ENCODE measurements at regions not wholly inside any gene's neighbourhood (a gene's known extent, or its start where the extent isn't known, plus 50 kb on each side); places are given as distances from the start of the nearest gene placed in this dataset.

DNA sequence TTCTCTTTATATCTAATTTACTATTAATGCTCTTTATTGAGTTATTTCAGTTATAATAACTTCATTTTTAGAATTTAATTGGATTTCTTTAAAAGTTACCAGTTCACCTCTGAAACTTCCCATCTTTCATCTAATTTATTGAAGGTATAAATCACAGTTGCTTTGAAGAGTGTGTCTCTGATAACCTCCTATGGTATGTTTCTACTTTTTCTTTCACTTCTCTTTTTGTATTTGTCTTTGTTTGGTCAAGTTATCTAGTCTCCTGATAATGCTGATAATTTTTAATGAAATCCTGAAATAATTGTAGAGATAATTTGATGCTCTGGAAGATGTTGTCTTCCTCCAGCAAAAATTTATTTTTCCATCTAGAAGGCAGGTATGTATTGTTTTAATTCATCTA is 141.6 kb upstream of the NPY2R start:
- in situ Hi-C loops (cut with MboI), result no loop called here
- no peak for TF ChIP-seq EZH2phosphoT487 (IDR thresholded peaks at IDR 0.05; ENCODE audit: insufficient read depth, low read depth)
- TF ChIP-seq EZH2 (IDR thresholded peaks at IDR 0.05; ENCODE audit: insufficient read depth, poor library complexity, severe bottlenecking), result no peak

DNA sequence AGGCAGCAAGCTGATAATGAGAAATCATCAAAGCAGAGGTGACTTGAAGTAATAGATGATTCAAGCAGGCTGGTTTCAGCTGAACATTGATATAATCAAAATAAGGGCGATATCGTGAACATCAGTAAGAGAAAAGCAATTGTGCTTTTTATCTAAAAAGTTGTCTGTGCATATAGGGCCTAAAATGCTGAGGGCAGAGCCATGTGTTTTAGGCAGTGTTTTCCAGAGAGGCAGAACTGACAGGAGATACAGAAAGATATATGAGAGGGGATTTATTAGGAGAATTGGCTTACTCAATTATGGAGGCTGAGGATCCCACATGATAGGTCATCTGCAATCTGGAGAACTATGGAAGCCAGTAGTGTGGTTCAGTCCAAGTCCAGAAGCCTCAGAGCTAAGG is 136.5 kb upstream of the NPY2R start:
- Histone ChIP-seq H3K27me3 (replicated peaks; ENCODE audit: insufficient read depth) (no peaks in the 10 kb centered on the region), H3K4me1 (ENCODE audit: insufficient read depth) (no peaks in the 10 kb centered on the region), H3K4me3 (no peak overlapping the region), H4K20me1 (ENCODE audit: insufficient read depth) (no peaks in the 10 kb centered on the region), H3K27ac (no peak overlapping the region), H3F3A (ENCODE audit: insufficient read depth) (no peaks in the 10 kb centered on the region), H3K9ac (no peak overlapping the region), H3K4me2 (ENCODE audit: unreplicated experiment) (no peak overlapping the region), H2AFZ (no peak overlapping the region), H3K9me2 (ENCODE audit: insufficient read depth) (no peaks in the 10 kb centered on the region), H3K36me3 (ENCODE audit: low read depth) (no peaks in the 10 kb centered on the region), H3K79me2 (ENCODE audit: insufficient read depth) (no peaks in the 10 kb centered on the region), H3K9me3 (ENCODE audit: low read depth) (no peaks in the 10 kb centered on the region)
- TF ChIP-seq EZH2 (IDR thresholded peaks at IDR 0.05; ENCODE audit: insufficient read depth, poor library complexity, severe bottlenecking), result no peak
- no peak for TF ChIP-seq EZH2phosphoT487 (IDR thresholded peaks at IDR 0.05; ENCODE audit: insufficient read depth, low read depth)
- 19 to 27% methylated on average over 2 of the region's 2 CpGs for WGBS, 2 experiments (ENCODE audit: low coverage in 1 of 2, low lambda C conversion rate in 2 of 2, missing lambda C conversion rate in 2 of 2)
- in situ Hi-C loops (cut with MboI), result no loop called here
- no peak for DNase-seq

More for the DNA sequence above, 141.6 kb upstream of the NPY2R start:
- H3K9ac ChIP-seq, result no peak overlapping the region
- H3K4me3 ChIP-seq, result no peak overlapping the region
- H3K4me1 ChIP-seq (ENCODE audit: insufficient read depth), result no peaks in the 10 kb centered on the region
- no peaks in the 10 kb centered on the region for H3F3A ChIP-seq (ENCODE audit: insufficient read depth)
- H4K20me1 ChIP-seq (ENCODE audit: insufficient read depth), result no peaks in the 10 kb centered on the region
- H2AFZ ChIP-seq, result no peak overlapping the region
- H3K4me2 ChIP-seq (ENCODE audit: unreplicated experiment), result no peak overlapping the region
- no peaks in the 10 kb centered on the region for H3K27me3 ChIP-seq (replicated peaks; ENCODE audit: insufficient read depth)
- no peaks in the 10 kb centered on the region for H3K36me3 ChIP-seq (ENCODE audit: low read depth)
- H3K79me2 ChIP-seq (ENCODE audit: insufficient read depth), result no peaks in the 10 kb centered on the region
- DNase-seq, result no peak
- no peaks in the 10 kb centered on the region for H3K9me3 ChIP-seq (ENCODE audit: low read depth)
- no peaks in the 10 kb centered on the region for H3K9me2 ChIP-seq (ENCODE audit: insufficient read depth)
- no peak overlapping the region for H3K27ac ChIP-seq

DNA sequence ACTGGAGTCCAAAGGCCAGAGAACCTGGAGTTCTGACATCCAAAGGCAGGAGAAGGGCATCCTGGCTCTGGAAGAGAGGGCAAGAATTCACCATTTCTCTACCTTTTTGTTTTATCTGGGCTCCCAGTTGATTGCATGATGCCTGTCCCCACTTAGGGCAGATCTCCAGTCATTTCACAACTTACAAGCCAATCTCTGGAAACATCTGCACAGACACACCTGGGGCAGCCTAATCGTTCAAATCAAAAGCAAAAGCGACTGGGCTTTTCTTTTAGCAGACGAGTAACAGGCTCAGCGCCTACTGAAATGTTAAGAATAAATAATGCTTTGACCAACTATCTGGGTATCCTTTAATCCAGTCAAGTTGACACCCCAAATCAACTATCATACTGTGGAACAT is 136.0 kb upstream of the NPY2R start:
- DNase-seq, result no peak
- Histone ChIP-seq H3K4me3 (no peak overlapping the region), H3K27ac (no peak overlapping the region), H4K20me1 (ENCODE audit: insufficient read depth) (no peaks in the 10 kb centered on the region), H3K9me2 (ENCODE audit: insufficient read depth) (no peaks in the 10 kb centered on the region), H3K9me3 (ENCODE audit: low read depth) (no peaks in the 10 kb centered on the region), H2AFZ (no peak overlapping the region), H3K79me2 (ENCODE audit: insufficient read depth) (no peaks in the 10 kb centered on the region), H3K36me3 (ENCODE audit: low read depth) (no peaks in the 10 kb centered on the region), H3K4me1 (ENCODE audit: insufficient read depth) (no peaks in the 10 kb centered on the region), H3K4me2 (ENCODE audit: unreplicated experiment) (no peak overlapping the region), H3K9ac (no peak overlapping the region), H3K27me3 (replicated peaks; ENCODE audit: insufficient read depth) (no peaks in the 10 kb centered on the region), H3F3A (ENCODE audit: insufficient read depth) (no peaks in the 10 kb centered on the region)
- no peak for TF ChIP-seq EZH2 (IDR thresholded peaks at IDR 0.05; ENCODE audit: insufficient read depth, poor library complexity, severe bottlenecking)
- no peak for TF ChIP-seq EZH2phosphoT487 (IDR thresholded peaks at IDR 0.05; ENCODE audit: insufficient read depth, low read depth)
- in situ Hi-C loops (cut with MboI), result no loop called here
- WGBS, 2 experiments (ENCODE audit: low coverage in 1 of 2, low lambda C conversion rate in 2 of 2, missing lambda C conversion rate in 2 of 2), result 16 to 21% methylated on average over 4 of the region's 4 CpGs

DNA sequence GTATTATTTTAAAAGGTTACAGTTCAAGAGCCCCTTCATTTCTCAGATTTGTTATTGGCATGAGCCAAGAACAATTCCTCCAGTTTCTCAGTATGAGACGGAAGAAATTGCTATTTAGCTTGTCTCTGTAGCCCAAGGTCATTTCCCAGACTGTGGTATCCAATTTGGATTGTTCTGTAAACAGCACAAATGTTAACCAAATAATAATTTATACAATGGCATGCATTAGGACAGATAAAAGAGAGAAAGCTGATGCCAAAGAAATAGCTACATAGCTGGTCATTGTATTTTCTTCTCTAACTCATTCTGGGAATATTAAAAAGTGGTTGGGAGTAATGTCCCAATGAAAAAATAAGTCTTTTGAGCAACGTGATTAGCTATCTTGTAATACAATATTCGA is 134.6 kb upstream of the NPY2R start:
- H3K79me2 ChIP-seq (ENCODE audit: insufficient read depth), result no peaks in the 10 kb centered on the region
- no peak for DNase-seq
- in situ Hi-C loops (cut with MboI), result no loop called here

DNA sequence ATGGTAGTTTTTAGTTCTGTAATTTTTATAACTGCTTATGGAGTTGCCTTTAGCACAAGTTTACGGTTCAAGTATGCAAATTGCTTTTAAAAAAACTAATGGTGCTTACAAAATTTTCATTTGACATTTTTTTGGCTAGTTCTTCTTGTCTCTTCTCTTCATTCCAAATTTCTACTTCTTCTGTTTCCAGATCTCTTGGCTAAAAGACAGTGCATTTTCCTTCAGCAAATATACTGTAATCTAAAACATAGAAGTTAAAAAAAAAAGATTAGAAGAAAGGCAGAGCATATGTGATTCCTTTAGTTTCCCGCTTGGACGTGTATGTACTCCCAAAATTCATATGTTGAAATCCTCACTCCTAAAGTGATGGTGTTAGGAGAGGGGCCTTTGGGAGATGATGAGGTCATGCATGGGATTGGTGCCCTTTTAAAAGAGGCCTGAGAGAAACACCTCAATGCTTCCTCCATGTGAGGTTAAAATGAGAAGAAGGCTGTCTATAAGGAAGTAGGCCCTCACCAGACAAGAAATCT is 132.1 kb upstream of the NPY2R start:
- no peak overlapping the region for H3K4me3 ChIP-seq
- H3K9me3 ChIP-seq (ENCODE audit: low read depth), result no peaks in the 10 kb centered on the region
- DNase-seq, result no peak
- no peak for TF ChIP-seq EZH2 (IDR thresholded peaks at IDR 0.05; ENCODE audit: insufficient read depth, poor library complexity, severe bottlenecking)
- TF ChIP-seq EZH2phosphoT487 (IDR thresholded peaks at IDR 0.05; ENCODE audit: insufficient read depth, low read depth), result no peak
- H3K9me2 ChIP-seq (ENCODE audit: insufficient read depth), result no peaks in the 10 kb centered on the region
- in situ Hi-C loops (cut with MboI), result no loop called here
- no peaks in the 10 kb centered on the region for H4K20me1 ChIP-seq (ENCODE audit: insufficient read depth)
- no peak overlapping the region for H3K27ac ChIP-seq
- H3K4me2 ChIP-seq (ENCODE audit: unreplicated experiment), result no peak overlapping the region
- H2AFZ ChIP-seq, result no peak overlapping the region
- H3K79me2 ChIP-seq (ENCODE audit: insufficient read depth), result no peaks in the 10 kb centered on the region
- no peaks in the 10 kb centered on the region for H3K27me3 ChIP-seq (replicated peaks; ENCODE audit: insufficient read depth)
- H3K9ac ChIP-seq, result no peak overlapping the region
- WGBS, 2 experiments (ENCODE audit: low coverage in 1 of 2, low lambda C conversion rate in 2 of 2, missing lambda C conversion rate in 2 of 2), result 7 to 11% methylated on average over 3 of the region's 3 CpGs
- no peaks in the 10 kb centered on the region for H3K4me1 ChIP-seq (ENCODE audit: insufficient read depth)
- H3K36me3 ChIP-seq (ENCODE audit: low read depth), result no peaks in the 10 kb centered on the region
- H3F3A ChIP-seq (ENCODE audit: insufficient read depth), result no peaks in the 10 kb centered on the region

More for the DNA sequence above, 134.6 kb upstream of the NPY2R start:
- Histone ChIP-seq H3K9ac (no peak overlapping the region), H3K9me2 (ENCODE audit: insufficient read depth) (no peaks in the 10 kb centered on the region), H3K27ac (no peak overlapping the region), H3F3A (ENCODE audit: insufficient read depth) (no peaks in the 10 kb centered on the region), H3K4me3 (no peak overlapping the region), H2AFZ (no peak overlapping the region), H3K36me3 (ENCODE audit: low read depth) (no peaks in the 10 kb centered on the region), H3K4me1 (ENCODE audit: insufficient read depth) (no peaks in the 10 kb centered on the region), H3K27me3 (replicated peaks; ENCODE audit: insufficient read depth) (no peaks in the 10 kb centered on the region), H4K20me1 (ENCODE audit: insufficient read depth) (no peaks in the 10 kb centered on the region), H3K4me2 (ENCODE audit: unreplicated experiment) (no peak overlapping the region), H3K9me3 (ENCODE audit: low read depth) (no peaks in the 10 kb centered on the region)
- TF ChIP-seq EZH2 (IDR thresholded peaks at IDR 0.05; ENCODE audit: insufficient read depth, poor library complexity, severe bottlenecking), result no peak
- TF ChIP-seq EZH2phosphoT487 (IDR thresholded peaks at IDR 0.05; ENCODE audit: insufficient read depth, low read depth), result no peak
- WGBS, 2 experiments (ENCODE audit: low coverage in 1 of 2, low lambda C conversion rate in 2 of 2, missing lambda C conversion rate in 2 of 2), result 4 to 6% methylated on average over 3 of the region's 3 CpGs
